ENCODE measurements at regions not wholly inside any gene's neighbourhood (a gene's known extent, or its start where the extent isn't known, plus 50 kb on each side); places are given as distances from the start of the nearest gene placed in this dataset.

GRCh38 chr2:104026725-104027124 is 827.2 kb upstream of the POU3F3 start (continued):
- TF ChIP-seq ZNF674 (CRISPR knock-in tag; IDR thresholded peaks at IDR 0.05; ENCODE audit: low read depth) (no peak), ZNF790 (CRISPR knock-in tag; IDR thresholded peaks at IDR 0.05; ENCODE audit: borderline replicate concordance) (no peak), SP5 (CRISPR knock-in tag; IDR thresholded peaks at IDR 0.05; ENCODE audit: borderline replicate concordance, low read depth) (no peak), IKZF5 (CRISPR knock-in tag; IDR thresholded peaks at IDR 0.05) (no peak), NFYC (CRISPR knock-in tag; IDR thresholded peaks at IDR 0.05) (no peak), AHDC1 (CRISPR knock-in tag; IDR thresholded peaks at IDR 0.05; ENCODE audit: borderline replicate concordance) (no peak), NAIF1 (CRISPR knock-in tag; IDR thresholded peaks at IDR 0.05; ENCODE audit: borderline replicate concordance) (no peak), MAFF (IDR thresholded peaks at IDR 0.05; ENCODE audit: low read depth, low read length) (no peak), RBM39 (IDR thresholded peaks at IDR 0.05; ENCODE audit: low read depth, low read length, poor library complexity, severe bottlenecking) (no peak)

Measured in HepG2 (cell line).